DND-41 (cell line): ENCODE measurements at regions not wholly inside any gene's neighbourhood (a gene's known extent, or its start where the extent isn't known, plus 50 kb on each side); places are given as distances from the start of the nearest gene placed in this dataset.
"Not testable (repeated sequence)": the region's sequence is repeated elsewhere in the genome, so short reads cannot be mapped to it uniquely, and the experiment has no call there.

Source experiments
- ATAC-seq: fragments of 200-7000 bp; cut with Tn5 transposase; 3 replicates; pipeline ENCODE4 v1.9.1; 2021; ENCODE audit warnings: low read depth; ENCODE audit not compliant: insufficient read depth
- DNase-seq: peaks from one replicate; pipeline ENCODE4 v3.0.0-alpha.2; 2020
- H2AFZ ChIP-seq: 2 replicates; pipeline ENCODE4 v1.6.0; 2012; ENCODE audit warnings: low read depth, low read length
- H3K27ac ChIP-seq: 2 replicates; pipeline ENCODE4 v1.5.1; 2012; ENCODE audit warnings: low read length, inconsistent platforms
- H3K27me3 ChIP-seq: fragments of 200-600 bp; sonication (generic); 2 replicates; pipeline ENCODE4 v1.6.0; 2012; ENCODE audit warnings: low read length, mild to moderate bottlenecking, inconsistent platforms; ENCODE audit not compliant: insufficient read depth, poor library complexity
- H3K36me3 ChIP-seq: 2 replicates; pipeline ENCODE4 v1.5.1; 2012; ENCODE audit warnings: low read length, inconsistent platforms; ENCODE audit not compliant: insufficient read depth
- H3K4me1 ChIP-seq: 2 replicates; pipeline ENCODE4 v1.5.1; 2012; ENCODE audit warnings: mild to moderate bottlenecking, low read length; ENCODE audit not compliant: insufficient read depth
- H3K4me2 ChIP-seq: 2 replicates; pipeline ENCODE4 v1.6.0; 2012; ENCODE audit warnings: mild to moderate bottlenecking, moderate library complexity, low read length, inconsistent platforms; ENCODE audit not compliant: insufficient read depth
- H3K4me3 ChIP-seq, 2 experiments: fragments of 200-600 bp in 1 of 2; shearing (Covaris generic) in 1 of 2; 2 replicates each; pipeline ENCODE4 v1.5.1; 2012 to 2016; ENCODE audit warnings: inconsistent platforms in 2 of 2, low read length in 2 of 2, mild to moderate bottlenecking in 2 of 2, low read depth in 1 of 2, moderate library complexity in 1 of 2
- H3K79me2 ChIP-seq: 2 replicates; pipeline ENCODE4 v1.6.0; 2012; ENCODE audit warnings: low read length, inconsistent platforms; ENCODE audit not compliant: insufficient read depth
- H3K9ac ChIP-seq: 2 replicates; pipeline ENCODE4 v1.6.0; 2012; ENCODE audit warnings: low read depth, mild to moderate bottlenecking, inconsistent platforms, low read length, moderate library complexity
- H3K9me3 ChIP-seq: 2 replicates; pipeline ENCODE4 v1.5.1; 2012; ENCODE audit warnings: low read length, moderate library complexity, mild to moderate bottlenecking, inconsistent platforms; ENCODE audit not compliant: insufficient read depth, severe bottlenecking
- H4K20me1 ChIP-seq: 2 replicates; pipeline ENCODE4 v1.6.0; 2012; ENCODE audit warnings: low read length; ENCODE audit not compliant: insufficient read depth
- CTCF ChIP-seq: IDR thresholded peaks from 2 replicates; pipeline ENCODE4 v1.5.1; 2012; ENCODE audit warnings: borderline replicate concordance, low read length, moderate library complexity, mild to moderate bottlenecking; ENCODE audit not compliant: poor library complexity, severe bottlenecking; ENCODE audit errors: extremely low read depth
- EZH2 ChIP-seq: IDR thresholded peaks from 3 replicates; pipeline ENCODE4 v1.6.1; 2012; ENCODE audit warnings: borderline replicate concordance, low read depth, mild to moderate bottlenecking, moderate library complexity, low read length, inconsistent platforms; ENCODE audit not compliant: severe bottlenecking

DNA sequence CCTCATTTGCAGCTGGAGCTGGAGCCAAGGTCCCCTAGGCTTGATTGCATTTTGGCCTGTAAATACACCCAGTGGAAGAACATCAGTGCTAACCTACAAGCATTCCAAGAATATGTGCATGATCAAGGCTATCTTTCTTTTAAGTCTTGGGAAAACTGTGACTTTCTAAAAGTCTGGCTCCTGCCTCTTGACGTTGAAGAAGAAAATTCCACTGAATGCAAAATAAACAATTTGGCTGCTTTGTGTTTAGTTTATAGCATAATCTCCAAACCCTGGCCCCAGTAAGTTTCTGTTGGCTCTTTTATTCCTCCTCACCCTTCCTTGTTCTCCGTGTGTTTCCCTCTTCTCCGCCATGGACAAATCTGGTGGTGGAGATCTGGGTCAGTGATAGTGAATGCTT lies 109.3 kb upstream of the TLE1 start:
- no peak overlapping the region for H3K4me3 ChIP-seq
- no peaks in the 10 kb centered on the region for H4K20me1 ChIP-seq
- H2AFZ ChIP-seq: no peak overlapping the region
- H3K9me3 ChIP-seq: no peaks in the 10 kb centered on the region
- no peaks in the 10 kb centered on the region for H3K4me1 ChIP-seq
- no peak for TF ChIP-seq CTCF
- no peak for TF ChIP-seq EZH2
- H3K27ac ChIP-seq: no peak overlapping the region
- H3K9ac ChIP-seq: no peak overlapping the region
- ATAC-seq (no peak), DNase-seq (no peak)
- H3K36me3 ChIP-seq: no peaks in the 10 kb centered on the region
- no peaks in the 10 kb centered on the region for H3K27me3 ChIP-seq
- H3K79me2 ChIP-seq: no peaks in the 10 kb centered on the region
- no peak overlapping the region for H3K4me2 ChIP-seq

GRCh38 chr9:81801190-81801589 lies 111.8 kb upstream of the TLE1 start:
- DNase-seq (no peak), ATAC-seq (no peak)
- Histone ChIP-seq H3K4me2 (no peak overlapping the region), H3K9ac (no peak overlapping the region), H3K36me3 (no peaks in the 10 kb centered on the region), H3K9me3 (no peaks in the 10 kb centered on the region), H2AFZ (no peak overlapping the region), H3K79me2 (no peaks in the 10 kb centered on the region), H3K4me3 (no peak overlapping the region), H4K20me1 (no peaks in the 10 kb centered on the region), H3K4me1 (0 out of 2 replicates have a peak, but pooled peaks cover 4% of the 10 kb centered on the region), H3K27ac (no peak overlapping the region), H3K27me3 (no peaks in the 10 kb centered on the region)
- TF ChIP-seq CTCF: no peak
- no peak for TF ChIP-seq EZH2

GRCh38 chr9:81804306-81804705 lies 115.0 kb upstream of the TLE1 start:
- TF ChIP-seq EZH2 (no peak), CTCF (no peak)
- no peaks in the 10 kb centered on the region for H3K79me2 ChIP-seq

DNA sequence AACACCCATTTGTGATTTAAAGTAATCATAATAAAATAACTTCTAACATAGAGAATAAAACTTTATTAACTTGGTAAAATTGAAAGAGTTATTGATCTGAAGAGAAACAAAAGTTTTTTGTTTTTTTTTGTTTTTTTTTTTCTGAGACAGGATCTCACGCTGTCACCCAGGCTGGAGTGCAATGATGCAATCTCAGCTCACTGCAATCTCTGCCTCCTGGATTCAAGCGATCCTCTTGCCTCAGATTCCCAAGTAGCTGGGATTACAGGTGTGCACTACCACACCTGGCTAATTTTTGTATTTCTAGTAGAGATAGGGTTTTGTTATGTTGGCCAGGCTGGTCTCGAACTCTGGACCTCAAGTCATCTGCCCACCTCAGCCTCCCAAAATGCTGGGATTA lies 116.5 kb upstream of the SPATA31D4 start:
- H3K27me3 ChIP-seq, ATAC-seq, H3K9ac ChIP-seq, H3K79me2 ChIP-seq, H2AFZ ChIP-seq, H3K36me3 ChIP-seq, H3K4me3 ChIP-seq, H3K4me2 ChIP-seq, H4K20me1 ChIP-seq, H3K27ac ChIP-seq, DNase-seq, H3K9me3 ChIP-seq: not testable (repeated sequence)
- peaks cover 17% of the 10 kb centered on the region for H3K4me1 ChIP-seq

More at GRCh38 chr9:81804306-81804705, 115.0 kb upstream of the TLE1 start:
- no peaks in the 10 kb centered on the region for H3K27me3 ChIP-seq
- no peak overlapping the region for H3K27ac ChIP-seq
- no peak for DNase-seq
- no peaks in the 10 kb centered on the region for H4K20me1 ChIP-seq
- no peak for ATAC-seq
- H3K4me1 ChIP-seq: 0 out of 2 replicates have a peak, but pooled peaks cover 4% of the 10 kb centered on the region
- H2AFZ ChIP-seq: no peak overlapping the region
- H3K4me3 ChIP-seq: no peak overlapping the region
- H3K36me3 ChIP-seq: no peaks in the 10 kb centered on the region
- no peaks in the 10 kb centered on the region for H3K9me3 ChIP-seq
- H3K9ac ChIP-seq: no peak overlapping the region
- no peak overlapping the region for H3K4me2 ChIP-seq
